ENCODE measurements at regions not wholly inside any gene's neighbourhood (a gene's known extent, or its start where the extent isn't known, plus 50 kb on each side); places are given as distances from the start of the nearest gene placed in this dataset.
"Not testable (repeated sequence)": the region's sequence is repeated elsewhere in the genome, so short reads cannot be mapped to it uniquely, and the experiment has no call there.

GRCh38 chr17:21512307-21513011 lies 136.3 kb downstream of the KCNJ12 start:
- peak in 1 of 2 donors; percentile 2 for ATAC-seq
- intact Hi-C loops (cut with DNase I) = loop anchor here (5.0 kb wide), 3 partner anchors 55 to 385 kb away; partner anchors contain the start of gene DHRS7B (in 1 of the 2)
- no peak for DNase-seq

- intact Hi-C loops (cut with DNase I) = loop anchor here (5.0 kb wide), 3 partner anchors 56 to 386 kb away; partner anchors contain the start of gene DHRS7B (in 1 of the 2)
- DNase-seq (peak; percentile 87), ATAC-seq (peak; percentile 52 to 60)
These were observed 136.9 kb downstream of the KCNJ12 start for GRCh38 chr17:21513012-21513570.

DNA sequence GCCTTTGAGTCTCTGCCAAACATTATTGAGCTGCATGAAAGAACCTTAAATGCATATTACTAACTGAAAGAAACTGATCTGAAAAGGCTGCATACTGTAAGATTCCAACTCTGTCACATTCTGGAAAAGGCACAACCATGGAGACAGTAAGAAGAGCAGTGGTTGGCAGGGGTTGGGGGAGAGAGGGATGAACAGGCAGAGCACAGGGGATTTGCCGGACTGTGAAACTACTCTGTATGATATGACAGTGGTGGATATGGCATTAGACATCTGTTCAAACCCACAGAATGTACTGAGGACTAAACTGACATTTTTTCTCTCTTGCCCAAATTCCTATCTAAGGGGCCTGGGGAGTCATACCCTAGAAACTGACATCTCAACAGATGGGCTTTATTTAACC lies 138.4 kb downstream of the KCNJ12 start:
- intact Hi-C loops (cut with DNase I) = loop anchor here (5.0 kb wide), 3 partner anchors 57 to 387 kb away; partner anchors contain the start of gene DHRS7B (in 1 of the 2)

DNA sequence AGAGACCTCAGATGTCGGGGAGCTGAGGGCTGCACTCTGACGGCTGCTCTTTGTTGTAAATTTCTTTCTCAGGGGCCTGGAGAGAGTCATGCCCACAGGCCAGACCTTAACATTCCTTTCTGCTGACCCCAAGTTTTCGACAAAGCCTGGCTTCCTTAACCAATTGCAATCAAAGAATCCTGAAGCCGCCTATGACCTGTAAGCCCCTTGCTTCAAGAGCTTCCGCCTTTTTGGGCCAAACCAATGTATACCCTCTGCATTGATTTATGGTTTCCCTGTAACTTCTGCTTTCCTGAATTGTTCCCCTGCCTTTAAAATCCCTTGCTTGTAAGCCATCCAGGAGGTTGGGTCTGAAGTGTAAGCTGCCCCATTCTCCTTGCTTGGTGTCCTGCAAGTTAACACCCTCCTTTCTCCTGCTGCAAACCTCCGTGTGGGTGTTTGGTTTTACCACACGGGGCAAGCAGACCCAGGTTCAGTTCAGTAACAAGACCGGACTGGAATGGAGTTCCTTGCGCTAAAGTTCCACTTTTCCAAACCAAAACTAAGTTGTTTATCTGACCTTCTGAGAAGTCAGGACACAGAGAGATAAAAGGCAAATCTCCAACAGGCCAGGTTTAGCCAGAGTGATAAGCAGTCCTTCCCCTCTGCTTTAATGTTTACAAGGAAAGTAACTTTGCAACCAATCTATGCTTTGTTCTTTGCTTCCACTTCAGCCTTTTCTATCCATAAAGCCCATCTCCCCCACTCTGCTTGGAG lies 141.6 kb downstream of the KCNJ12 start:
- DNase-seq (no peak), ATAC-seq (no peak)
- intact Hi-C loops (cut with DNase I) = no loop called here

More for the DNA sequence above, 138.4 kb downstream of the KCNJ12 start:
- not testable (repeated sequence) for ATAC-seq, DNase-seq

DNA sequence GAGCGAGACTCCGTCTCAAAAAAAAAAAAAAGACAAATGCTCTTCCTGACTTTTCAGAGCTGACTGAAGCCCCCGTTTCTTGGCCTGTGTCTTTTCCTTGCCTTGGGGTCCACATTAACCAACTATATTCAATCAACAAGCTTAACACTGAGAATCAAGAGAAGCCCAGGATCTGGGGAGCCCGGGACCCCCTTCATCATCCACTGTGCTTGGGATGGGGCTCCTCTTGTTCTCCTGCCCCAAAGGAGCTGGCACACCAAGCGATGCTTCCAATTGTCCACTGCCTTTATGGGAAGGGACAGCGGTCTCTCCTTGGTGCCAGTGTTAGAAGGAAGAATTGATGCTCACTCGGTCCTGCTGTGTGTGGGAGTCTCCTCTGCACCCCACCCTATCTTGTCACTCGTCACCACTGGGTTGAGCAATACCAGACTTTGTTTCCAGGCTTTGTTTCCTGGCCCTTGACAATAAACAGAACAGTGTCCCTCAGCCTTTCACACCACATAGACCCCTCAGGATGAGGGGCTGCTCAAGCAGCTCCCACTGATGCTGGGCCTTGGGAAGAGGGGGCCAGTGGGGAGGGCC lies 146.7 kb downstream of the KCNJ12 start:
- no peak for DNase-seq
- ATAC-seq = no peak
- intact Hi-C loops (cut with DNase I) = no loop called here

DNA sequence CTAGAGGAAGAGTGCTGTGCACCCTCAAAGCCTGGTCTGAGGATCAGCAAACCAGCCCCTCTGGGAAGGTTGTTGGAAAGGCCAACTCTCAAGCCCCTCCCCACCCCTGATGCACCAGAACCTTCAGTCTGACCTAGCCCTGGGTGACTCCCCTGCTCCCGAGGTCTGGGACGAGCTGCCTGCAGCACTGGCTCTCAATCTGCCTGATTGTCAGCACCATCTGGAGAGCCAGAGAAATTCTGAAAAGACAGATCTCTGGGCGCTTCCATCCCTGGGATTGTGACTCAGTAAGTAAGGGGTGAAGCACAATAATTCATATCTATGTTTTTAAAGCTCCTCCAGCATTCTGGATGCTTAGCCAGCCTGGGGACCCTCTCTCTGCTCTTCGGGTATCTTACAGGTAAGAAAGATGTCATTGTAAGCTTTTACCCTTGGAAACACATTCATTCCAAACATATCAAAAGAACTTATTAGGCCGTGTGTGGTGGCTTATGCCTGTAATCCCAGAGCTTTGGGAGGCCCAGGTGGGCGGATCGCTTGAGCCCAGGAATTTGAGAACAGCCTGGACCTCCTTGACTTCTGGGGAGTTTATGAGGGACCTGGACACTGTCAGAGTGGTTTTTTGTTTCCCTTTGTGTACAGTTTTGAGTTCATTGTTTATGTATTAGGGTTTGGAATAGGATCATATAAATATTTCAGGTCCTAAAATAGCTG lies 147.5 kb downstream of the KCNJ12 start:
- DNase-seq = no peak
- peak in 1 of 2 donors; percentile 7 for ATAC-seq
- intact Hi-C loops (cut with DNase I) = no loop called here

DNA sequence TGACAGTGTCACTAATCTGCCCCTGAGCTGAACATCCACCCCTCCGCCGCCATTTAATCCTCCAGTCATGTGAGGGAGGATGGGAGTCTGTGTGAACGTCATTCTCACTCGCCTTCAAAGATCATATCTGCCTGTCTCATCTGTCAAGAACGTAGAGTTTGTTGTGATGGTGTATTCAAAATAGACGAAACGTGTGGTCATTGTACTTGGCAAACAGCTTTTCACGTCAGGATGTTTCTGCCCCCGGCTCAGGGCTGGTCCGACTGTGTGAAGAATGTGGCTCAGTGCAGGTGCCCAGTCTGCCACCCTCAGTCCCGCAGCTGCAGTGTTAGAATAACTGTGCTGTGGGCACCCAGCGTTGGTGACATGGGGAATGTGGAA lies 148.0 kb downstream of the KCNJ12 start:
- ATAC-seq = peak; percentile 78 to 81
- no peak for DNase-seq
- intact Hi-C loops (cut with DNase I) = no loop called here

DNA sequence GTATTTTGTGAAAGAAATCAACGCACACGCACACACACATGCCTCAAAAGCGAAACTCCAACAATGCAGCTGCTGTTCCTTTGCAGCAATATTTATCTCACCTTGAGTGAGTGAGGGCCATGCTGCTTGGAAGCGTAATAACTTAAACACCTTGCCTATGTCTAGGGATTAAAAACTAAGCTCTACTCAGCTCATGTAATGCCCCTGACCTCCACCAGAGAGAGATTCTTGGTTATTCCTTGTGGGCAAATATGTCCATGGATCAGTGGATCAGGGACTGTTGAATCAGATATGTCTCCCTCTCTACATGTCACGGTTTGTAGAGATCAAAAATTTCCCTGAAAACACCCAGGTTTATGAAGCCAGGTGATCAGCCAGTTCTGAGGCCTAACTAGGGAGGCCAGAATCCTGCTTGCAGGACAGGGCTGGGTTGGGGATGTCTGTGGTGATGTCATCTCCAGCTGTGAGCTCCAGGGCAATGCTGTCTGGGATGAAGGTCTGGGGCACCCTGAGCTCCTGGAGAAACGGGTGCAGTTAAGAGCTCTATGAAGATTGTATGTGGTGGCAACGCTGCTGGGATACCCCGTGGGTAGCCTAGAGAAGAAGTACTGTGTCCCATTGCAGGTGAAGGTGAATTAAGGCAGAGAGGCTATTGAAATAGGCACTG lies 149.4 kb downstream of the KCNJ12 start:
- ATAC-seq (no peak), DNase-seq (no peak)
- intact Hi-C loops (cut with DNase I) = no loop called here

- no peak for ATAC-seq
- DNase-seq = no peak
- intact Hi-C loops (cut with DNase I) = no loop called here
These were observed 152.0 kb downstream of the KCNJ12 start for GRCh38 chr17:21528031-21528695.

GRCh38 chr17:21530311-21530710 lies 154.2 kb downstream of the KCNJ12 start:
- ATAC-seq = no peak
- no peak for DNase-seq
- intact Hi-C loops (cut with DNase I) = no loop called here

DNA sequence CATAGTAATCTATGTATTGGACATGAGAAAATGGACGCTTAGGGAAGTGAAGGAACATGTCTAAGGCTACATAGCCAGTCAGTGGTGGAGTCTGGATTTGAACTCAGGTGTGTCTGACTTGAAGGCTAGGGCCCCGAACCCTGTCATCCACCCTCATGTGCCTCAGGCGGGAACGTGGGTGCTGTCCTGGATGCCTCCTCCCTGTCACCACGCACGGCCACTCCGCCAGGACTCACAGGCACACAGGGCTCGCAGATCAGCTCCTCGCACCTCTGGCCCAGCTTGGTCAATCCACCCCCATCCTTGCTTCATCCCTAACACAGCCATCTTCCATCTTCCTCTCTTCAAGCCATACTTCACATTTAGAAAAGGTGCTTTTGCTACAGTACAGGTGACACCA lies 154.7 kb downstream of the KCNJ12 start:
- DNase-seq (no peak), ATAC-seq (no peak)
- intact Hi-C loops (cut with DNase I) = no loop called here

- DNase-seq (no peak), ATAC-seq (no peak)
- intact Hi-C loops (cut with DNase I) = no loop called here
These were observed 156.7 kb downstream of the KCNJ12 start for GRCh38 chr17:21532763-21533385.

GRCh38 chr17:21535686-21536375 lies 156.5 kb upstream of the KCNJ18 start:
- no peak for ATAC-seq
- DNase-seq = no peak
- intact Hi-C loops (cut with DNase I) = no loop called here

- no peak for DNase-seq
- no peak for ATAC-seq
- intact Hi-C loops (cut with DNase I) = no loop called here
These were observed 155.0 kb upstream of the KCNJ18 start for GRCh38 chr17:21537302-21537701.

GRCh38 chr17:21538615-21539014 lies 153.7 kb upstream of the KCNJ18 start:
- ATAC-seq (no peak), DNase-seq (no peak)
- intact Hi-C loops (cut with DNase I) = no loop called here

DNA sequence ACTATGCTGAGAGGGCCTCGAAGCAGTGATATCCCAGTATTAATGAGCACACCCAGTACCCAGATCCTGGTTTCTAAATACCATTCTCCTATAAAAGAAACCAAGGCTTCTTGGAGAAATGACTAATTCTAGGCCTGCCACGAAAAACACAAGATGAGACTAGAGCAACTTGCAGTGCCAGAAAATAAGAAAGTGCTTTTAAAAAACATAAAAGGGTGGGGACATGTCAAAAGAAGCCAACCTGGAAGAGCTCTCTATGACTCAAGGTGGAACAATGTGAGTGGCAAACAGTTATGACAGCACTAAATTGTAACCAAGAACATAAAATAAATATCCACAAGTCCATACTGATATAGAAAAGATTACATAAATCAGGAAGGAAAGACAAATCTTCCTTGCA lies 153.2 kb upstream of the KCNJ18 start:
- no peak for DNase-seq
- intact Hi-C loops (cut with DNase I) = no loop called here
- no peak for ATAC-seq

DNA sequence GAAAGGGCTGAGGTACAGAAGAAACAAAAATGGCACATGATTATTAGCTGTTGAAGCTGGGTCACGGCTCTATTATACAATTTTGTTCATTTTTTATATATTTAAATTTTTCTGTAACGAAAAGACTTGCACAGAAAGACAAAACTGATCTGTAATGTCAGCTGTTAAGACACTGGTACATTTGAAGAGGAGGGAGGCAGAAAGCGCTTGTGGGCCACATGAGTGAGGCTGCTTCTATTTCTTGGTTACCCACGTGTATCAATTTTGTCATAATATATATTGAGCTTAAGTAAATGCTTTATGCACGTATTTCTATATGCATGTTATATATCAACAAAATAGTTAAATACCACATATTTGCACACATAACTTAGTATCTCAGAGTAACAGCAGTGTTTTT lies 151.8 kb upstream of the KCNJ18 start:
- intact Hi-C loops (cut with DNase I) = no loop called here
- DNase-seq (no peak), ATAC-seq (no peak)
